H1 (cell line): ENCODE measurements at regions not wholly inside any gene's neighbourhood (a gene's known extent, or its start where the extent isn't known, plus 50 kb on each side); places are given as distances from the start of the nearest gene placed in this dataset.

ENCODE experiments used
- CTCF ChIA-PET: fragments of 300-600 bp; sonication (Branson Sonifier 250); formaldehyde crosslinking; loops from one replicate; lab custom pipeline; 2021; ENCODE audit not compliant: partially characterized antibody; lab: Charles Lee
- POLR2A ChIA-PET: fragments of 300-600 bp; sonication (Branson Sonifier 250); formaldehyde crosslinking; loops from one replicate; lab custom pipeline; 2021; ENCODE audit warnings: inconsistent platforms; ENCODE audit not compliant: partially characterized antibody; lab: Charles Lee
- DNase-seq, 2 experiments: peaks; one replicate each; pipeline versions ENCODE4 v3.0.0 to v3.0.0-alpha.2; 2010 to 2022; ENCODE audit warnings: low spot score in 2 of 2, low read depth in 1 of 2, mixed read lengths in 1 of 2
- FAIRE-seq: peaks from 2 replicates; lab custom pipeline; 2011; peaks lifted over from hg19 to GRCh38; lab: Jason Lieb, UNC
- H2AFZ ChIP-seq: 2 replicates; pipeline ENCODE4 v1.8.1; 2012; ENCODE audit warnings: low read length, inconsistent platforms
- H2AK5ac ChIP-seq: 2 replicates; pipeline ENCODE4 v1.6.1; 2013; ENCODE audit warnings: low read depth, low read length
- H2BK120ac ChIP-seq: replicated peaks from 2 replicates; pipeline ENCODE3; 2013; ENCODE audit warnings: low read depth, low read length, inconsistent platforms
- H2BK12ac ChIP-seq: 2 replicates; pipeline ENCODE4 v1.6.1; 2013; ENCODE audit warnings: low read depth, low read length
- H2BK15ac ChIP-seq: 2 replicates; pipeline ENCODE4 v1.6.1; 2013; ENCODE audit warnings: low read length
- H2BK20ac ChIP-seq: 2 replicates; pipeline ENCODE4 v1.6.1; 2013; ENCODE audit warnings: low read length
- H2BK5ac ChIP-seq: 2 replicates; pipeline ENCODE4 v1.6.1; 2013; ENCODE audit warnings: low read depth, low read length
- H3K14ac ChIP-seq: 2 replicates; pipeline ENCODE4 v1.6.1; 2013; ENCODE audit warnings: inconsistent platforms; ENCODE audit not compliant: insufficient read length
- H3K18ac ChIP-seq: 2 replicates; pipeline ENCODE4 v1.6.1; 2013; ENCODE audit warnings: low read length; ENCODE audit errors: extremely low read depth
- H3K23ac ChIP-seq: 2 replicates; pipeline ENCODE4 v1.6.1; 2013; ENCODE audit warnings: inconsistent platforms; ENCODE audit not compliant: insufficient read length
- H3K23me2 ChIP-seq: 2 replicates; pipeline ENCODE4 v1.6.1; 2013; ENCODE audit warnings: low read depth, low read length
- H3K27ac ChIP-seq: 2 replicates; pipeline ENCODE4 v1.6.1; 2011; ENCODE audit warnings: low read depth, low read length, inconsistent platforms
- H3K27me3 ChIP-seq, 4 experiments: replicated peaks in 1 of 4; 1 replicate in 1 of 4; 2 replicates in 3 of 4; pipeline versions ENCODE4 v1.6.1 to v1.8.1; 2011 to 2013; ENCODE audit warnings: low read length in 3 of 4, mild to moderate bottlenecking in 3 of 4, inconsistent platforms in 2 of 4, mixed read lengths in 2 of 4, moderate library complexity in 1 of 4; ENCODE audit not compliant: control insufficient read depth in 3 of 4, insufficient read depth in 3 of 4; ENCODE audit errors: extremely low read depth in 1 of 4
- H3K36me3 ChIP-seq, 4 experiments: 2 replicates each; pipeline versions ENCODE4 v1.6.1 to v1.8.1; 2011 to 2013; ENCODE audit warnings: mild to moderate bottlenecking in 4 of 4, low read length in 3 of 4, moderate library complexity in 2 of 4, control low read depth in 1 of 4, inconsistent platforms in 1 of 4; ENCODE audit not compliant: insufficient read depth in 4 of 4, control insufficient read depth in 2 of 4
- H3K4ac ChIP-seq: replicated peaks from 2 replicates; pipeline ENCODE3; 2013; ENCODE audit warnings: low read length, low read depth, mixed read lengths, inconsistent platforms; ENCODE audit not compliant: insufficient read length
- H3K4me1 ChIP-seq, 4 experiments: replicated peaks in 1 of 4; 1 replicate in 1 of 4; 2 replicates in 3 of 4; pipeline versions ENCODE4 v1.6.1 to v1.8.1; 2011 to 2013; ENCODE audit warnings: low read length in 3 of 4, inconsistent platforms in 2 of 4, mixed read lengths in 1 of 4; ENCODE audit not compliant: insufficient read depth in 4 of 4, control insufficient read depth in 3 of 4
- H3K4me2 ChIP-seq, 2 experiments: 2 replicates each; pipeline versions ENCODE4 v1.6.1 to v1.8.1; 2011 to 2013; ENCODE audit warnings: low read depth in 2 of 2, low read length in 2 of 2, control low read depth in 1 of 2, inconsistent platforms in 1 of 2, mild to moderate bottlenecking in 1 of 2; ENCODE audit not compliant: insufficient read depth in 1 of 2
- H3K4me3 ChIP-seq, 4 experiments: fragments of 200-600, 300-600 bp in 1 of 4; sonication (generic), shearing (Covaris generic), sonication (Bioruptor Twin) in 1 of 4; 2 replicates each; pipeline versions ENCODE4 v1.5.1 to v1.8.1; 2011 to 2016; ENCODE audit warnings: low read length in 4 of 4, low read depth in 3 of 4, control low read depth in 2 of 4, inconsistent platforms in 2 of 4, mild to moderate bottlenecking in 2 of 4, mixed read lengths in 1 of 4, moderate library complexity in 1 of 4; ENCODE audit not compliant: insufficient read depth in 2 of 4; ENCODE audit errors: extremely low read depth in 1 of 4
- H3K56ac ChIP-seq: replicated peaks from 2 replicates; pipeline ENCODE3; 2013; ENCODE audit warnings: low read depth, mild to moderate bottlenecking, mixed read lengths, low read length, inconsistent platforms; ENCODE audit not compliant: insufficient read length
- H3K79me1 ChIP-seq: 2 replicates; pipeline ENCODE4 v1.6.1; 2013; ENCODE audit warnings: low read depth, low read length, control low read depth
- H3K79me2 ChIP-seq, 2 experiments: 2 replicates each; pipeline versions ENCODE4 v1.6.1 to v1.8.1; 2012 to 2013; ENCODE audit warnings: low read length in 2 of 2, mild to moderate bottlenecking in 2 of 2, inconsistent platforms in 1 of 2; ENCODE audit not compliant: insufficient read depth in 2 of 2, control insufficient read depth in 1 of 2
- H3K9ac ChIP-seq, 4 experiments: replicated peaks in 1 of 4; 1 replicate in 1 of 4; 2 replicates in 3 of 4; pipeline versions ENCODE4 v1.6.1 to v1.8.1; 2011 to 2013; ENCODE audit warnings: low read depth in 3 of 4, low read length in 3 of 4, control low read depth in 2 of 4, mild to moderate bottlenecking in 2 of 4, moderate library complexity in 2 of 4, inconsistent platforms in 1 of 4; ENCODE audit errors: extremely low read depth in 1 of 4
- H3K9me3 ChIP-seq, 2 experiments: 2 replicates each; pipeline versions ENCODE4 v1.6.1 to v1.8.1; 2012 to 2013; ENCODE audit warnings: mild to moderate bottlenecking in 2 of 2, moderate library complexity in 2 of 2, control low read depth in 1 of 2, inconsistent platforms in 1 of 2, low read depth in 1 of 2, low read length in 1 of 2, mixed read lengths in 1 of 2; ENCODE audit not compliant: insufficient read depth in 2 of 2
- H4K20me1 ChIP-seq, 2 experiments: replicated peaks in 1 of 2; 2 replicates each; pipeline versions ENCODE3 to v1.8.1; 2011 to 2013; ENCODE audit warnings: inconsistent platforms in 2 of 2, low read length in 2 of 2, mild to moderate bottlenecking in 1 of 2; ENCODE audit not compliant: insufficient read depth in 2 of 2, control insufficient read depth in 1 of 2
- H4K5ac ChIP-seq: 2 replicates; pipeline ENCODE4 v1.6.1; 2013; ENCODE audit warnings: low read length, low read depth, mixed read lengths, inconsistent platforms; ENCODE audit not compliant: insufficient read length
- H4K8ac ChIP-seq: 2 replicates; pipeline ENCODE4 v1.8.0; 2013; ENCODE audit warnings: mild to moderate bottlenecking, moderate library complexity, low read length, inconsistent platforms; ENCODE audit not compliant: insufficient read depth; ENCODE audit errors: extremely low read depth
- H4K91ac ChIP-seq: replicated peaks from 2 replicates; pipeline ENCODE3; 2013; ENCODE audit warnings: low read length, mixed read lengths, inconsistent platforms; ENCODE audit not compliant: insufficient read length
- CEBPB ChIP-seq: IDR thresholded peaks from 2 replicates; pipeline ENCODE4 v1.6.1; 2012; ENCODE audit warnings: low read depth, low read length
- CREB1 ChIP-seq: IDR thresholded peaks from 2 replicates; pipeline ENCODE4 v1.6.1; 2012; ENCODE audit warnings: inconsistent platforms
- JUN ChIP-seq: IDR thresholded peaks from 2 replicates; pipeline ENCODE4 v1.6.1; 2011; ENCODE audit warnings: low read depth, mild to moderate bottlenecking, improper control_type of control experiment, low read length
- JUND ChIP-seq: IDR thresholded peaks from 2 replicates; pipeline ENCODE4 v1.6.1; 2011; ENCODE audit warnings: mild to moderate bottlenecking, improper control_type of control experiment, low read length
- SIX5 ChIP-seq: IDR thresholded peaks from 2 replicates; pipeline ENCODE4 v1.6.1; 2011; ENCODE audit warnings: mild to moderate bottlenecking, low read depth, low read length
- SP1 ChIP-seq: IDR thresholded peaks from 2 replicates; pipeline ENCODE4 v1.6.1; 2011; ENCODE audit warnings: low read depth, low read length
- TEAD4 ChIP-seq: IDR thresholded peaks from 2 replicates; pipeline ENCODE4 v1.6.1; 2012; ENCODE audit warnings: low read depth, low read length, inconsistent platforms, mixed read lengths
- YY1 ChIP-seq: IDR thresholded peaks from 2 replicates; pipeline ENCODE4 v1.6.1; 2011; ENCODE audit warnings: low read depth, mild to moderate bottlenecking, low read length
- WGBS, 2 experiments: shearing (Covaris generic) in 1 of 2; methylation state at CpG; one replicate each; pipeline versions ENCODE4 v1.1.6 to v1.1.7; 2013 to 2015; ENCODE audit warnings: low lambda C conversion rate in 2 of 2, mixed read lengths in 2 of 2, inconsistent platforms in 1 of 2, low coverage in 1 of 2, missing lambda C conversion rate in 1 of 2; ENCODE audit not compliant: insufficient replicate concordance in 2 of 2, insufficient coverage in 1 of 2, insufficient read length in 1 of 2; ENCODE audit errors: extremely low coverage in 1 of 2, missing lambda C conversion rate in 1 of 2; 5-methylcytosine and 5-hydroxymethylcytosine counted together
- TF ChIP-seq, protein P1 (sequence below): IDR thresholded peaks from 2 replicates; pipeline ENCODE4 v1.6.1; 2012; ENCODE audit warnings: low read length, inconsistent platforms
- TF ChIP-seq, protein P2 (sequence below): IDR thresholded peaks from 2 replicates; pipeline ENCODE4 v1.6.1; 2012; ENCODE audit warnings: inconsistent platforms
- TF ChIP-seq, protein P3 (sequence below): IDR thresholded peaks from 2 replicates; pipeline ENCODE4 v1.6.1; 2011; ENCODE audit warnings: low read depth, mild to moderate bottlenecking, low read length; ENCODE audit not compliant: insufficient read depth
- TF ChIP-seq, protein P4 (sequence below): IDR thresholded peaks from 2 replicates; pipeline ENCODE4 v1.6.1; 2011; ENCODE audit warnings: low read length, improper control_type of control experiment

DNA sequence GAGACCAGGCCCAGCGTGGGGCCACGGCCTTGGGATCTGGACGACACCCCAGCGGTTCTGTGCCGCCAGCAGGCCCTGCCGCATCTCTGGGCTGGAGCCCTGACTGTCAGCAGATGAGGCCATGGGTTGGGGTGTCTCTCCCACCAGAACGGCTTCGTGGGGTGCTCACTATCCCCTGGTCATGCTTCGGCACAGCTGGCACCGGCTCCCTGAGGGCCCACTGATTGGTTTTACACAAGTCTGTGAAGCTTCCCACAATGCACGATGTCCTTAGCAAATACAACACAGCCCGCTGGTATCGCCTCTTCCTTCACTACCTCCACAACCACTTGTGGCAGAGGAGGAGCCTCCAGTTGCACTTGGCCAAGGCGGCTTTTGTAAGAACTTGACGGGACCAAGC is 94.3 kb downstream of the THBS2 start:
- DNase-seq: no peak
- WGBS, 2 experiments: 94% methylated on average over 14 of the region's 15 CpGs; no CpG with 5 or more reads in 1 of the 2 experiments
- POLR2A ChIA-PET: no interaction called here

More for the DNA sequence above, 94.3 kb downstream of the THBS2 start:
- H2BK5ac ChIP-seq: no peak overlapping the region
- CTCF ChIA-PET: interaction anchor here (0.6 kb wide), 1 partner anchor 131 kb away, joined by 3 read pairs; no protein-coding TSS in a partner anchor
- no peak overlapping the region for H2BK20ac ChIP-seq
- H3K27ac ChIP-seq: no peak overlapping the region
- no peak overlapping the region for H4K91ac ChIP-seq
- H3K4me1 ChIP-seq: peaks cover 0 to 2% (median 0%) of the 10 kb centered on the region in 4 experiments; a peak in 1 of 7 replicates
- no peak overlapping the region for H3K23ac ChIP-seq
- H2AFZ ChIP-seq: no peak overlapping the region
- no peak overlapping the region for H2AK5ac ChIP-seq
- no peaks in the 10 kb centered on the region; a peak in 1 of 7 replicates for H3K27me3 ChIP-seq
- H3K18ac ChIP-seq: no peak overlapping the region
- no peak overlapping the region for H3K56ac ChIP-seq
- H4K8ac ChIP-seq: no peak overlapping the region
- H2BK120ac ChIP-seq: no peak overlapping the region
- peaks cover 0 to 3% of the 10 kb centered on the region in 2 experiments; a peak in 1 of 4 replicates for H3K9me3 ChIP-seq
- H3K79me2 ChIP-seq: no peaks in the 10 kb centered on the region
- H2BK12ac ChIP-seq: no peak overlapping the region
- TF ChIP-seq JUND: no peak
- TF ChIP-seq SIX5: no peak
- TF ChIP-seq, protein P1, sequence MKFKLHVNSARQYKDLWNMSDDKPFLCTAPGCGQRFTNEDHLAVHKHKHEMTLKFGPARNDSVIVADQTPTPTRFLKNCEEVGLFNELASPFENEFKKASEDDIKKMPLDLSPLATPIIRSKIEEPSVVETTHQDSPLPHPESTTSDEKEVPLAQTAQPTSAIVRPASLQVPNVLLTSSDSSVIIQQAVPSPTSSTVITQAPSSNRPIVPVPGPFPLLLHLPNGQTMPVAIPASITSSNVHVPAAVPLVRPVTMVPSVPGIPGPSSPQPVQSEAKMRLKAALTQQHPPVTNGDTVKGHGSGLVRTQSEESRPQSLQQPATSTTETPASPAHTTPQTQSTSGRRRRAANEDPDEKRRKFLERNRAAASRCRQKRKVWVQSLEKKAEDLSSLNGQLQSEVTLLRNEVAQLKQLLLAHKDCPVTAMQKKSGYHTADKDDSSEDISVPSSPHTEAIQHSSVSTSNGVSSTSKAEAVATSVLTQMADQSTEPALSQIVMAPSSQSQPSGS: no peak
- TF ChIP-seq, protein P2, sequence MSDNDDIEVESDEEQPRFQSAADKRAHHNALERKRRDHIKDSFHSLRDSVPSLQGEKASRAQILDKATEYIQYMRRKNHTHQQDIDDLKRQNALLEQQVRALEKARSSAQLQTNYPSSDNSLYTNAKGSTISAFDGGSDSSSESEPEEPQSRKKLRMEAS: no peak
- TF ChIP-seq CREB1: no peak
- TF ChIP-seq SP1: no peak
- TF ChIP-seq TEAD4: no peak
- TF ChIP-seq, protein P3, sequence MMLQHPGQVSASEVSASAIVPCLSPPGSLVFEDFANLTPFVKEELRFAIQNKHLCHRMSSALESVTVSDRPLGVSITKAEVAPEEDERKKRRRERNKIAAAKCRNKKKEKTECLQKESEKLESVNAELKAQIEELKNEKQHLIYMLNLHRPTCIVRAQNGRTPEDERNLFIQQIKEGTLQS: no peak
- no peak for TF ChIP-seq JUN
- no peak for TF ChIP-seq CEBPB
- TF ChIP-seq, protein P4, sequence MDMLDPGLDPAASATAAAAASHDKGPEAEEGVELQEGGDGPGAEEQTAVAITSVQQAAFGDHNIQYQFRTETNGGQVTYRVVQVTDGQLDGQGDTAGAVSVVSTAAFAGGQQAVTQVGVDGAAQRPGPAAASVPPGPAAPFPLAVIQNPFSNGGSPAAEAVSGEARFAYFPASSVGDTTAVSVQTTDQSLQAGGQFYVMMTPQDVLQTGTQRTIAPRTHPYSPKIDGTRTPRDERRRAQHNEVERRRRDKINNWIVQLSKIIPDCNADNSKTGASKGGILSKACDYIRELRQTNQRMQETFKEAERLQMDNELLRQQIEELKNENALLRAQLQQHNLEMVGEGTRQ: no peak
- TF ChIP-seq YY1: no peak
- H3K4me3 ChIP-seq: no peak overlapping the region
- no peaks in the 10 kb centered on the region for H3K79me1 ChIP-seq
- no peak overlapping the region for H3K14ac ChIP-seq
- no peaks in the 10 kb centered on the region for H3K36me3 ChIP-seq
- no peak overlapping the region for H3K9ac ChIP-seq
- no peak for FAIRE-seq
- no peaks in the 10 kb centered on the region for H3K23me2 ChIP-seq
- H2BK15ac ChIP-seq: no peak overlapping the region
- no peak overlapping the region for H3K4me2 ChIP-seq
- H4K5ac ChIP-seq: no peak overlapping the region
- H4K20me1 ChIP-seq: no peaks in the 10 kb centered on the region
- no peak overlapping the region for H3K4ac ChIP-seq
